GM10847 (cell line): ENCODE measurements at regions not wholly inside any gene's neighbourhood (a gene's known extent, or its start where the extent isn't known, plus 50 kb on each side); places are given as distances from the start of the nearest gene placed in this dataset.

ENCODE experiments used
- POLR2A ChIP-seq: IDR thresholded peaks from 2 replicates; pipeline ENCODE4 v1.6.1; 2011; ENCODE audit not compliant: insufficient read length; ENCODE audit errors: extremely low read depth

DNA sequence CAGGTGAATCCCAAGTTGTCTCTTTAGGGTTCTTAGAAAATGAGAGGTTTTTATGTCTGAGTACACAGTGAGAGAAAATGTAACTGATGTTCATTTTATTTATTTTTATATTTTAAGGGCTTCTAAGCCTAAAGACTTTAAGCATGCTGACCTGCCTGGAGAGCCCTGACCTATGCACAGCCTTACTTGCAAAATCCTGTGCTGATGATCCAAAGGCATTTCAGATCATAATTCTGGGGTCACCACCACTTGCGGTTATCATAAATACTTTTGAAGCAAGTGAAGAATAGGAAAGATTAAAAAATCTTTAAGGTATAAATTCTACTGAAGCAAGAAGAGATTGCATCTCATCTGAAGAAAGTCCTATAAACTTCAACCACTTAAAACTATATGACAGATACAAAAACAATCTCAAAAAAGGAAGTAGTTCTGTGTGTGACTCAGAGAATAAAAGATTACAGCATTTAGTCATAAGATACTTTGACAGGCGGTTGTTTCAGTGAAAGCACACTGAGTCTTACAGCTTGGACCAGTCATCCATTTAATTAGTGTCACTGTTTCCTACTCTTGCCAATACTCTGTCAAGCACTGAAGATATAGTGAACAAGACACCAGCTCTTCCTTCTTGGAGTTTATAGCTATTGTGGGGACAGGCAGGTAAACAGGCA, 245.2 kb upstream of the DIPK2B start:
- no peak for TF ChIP-seq POLR2A

DNA sequence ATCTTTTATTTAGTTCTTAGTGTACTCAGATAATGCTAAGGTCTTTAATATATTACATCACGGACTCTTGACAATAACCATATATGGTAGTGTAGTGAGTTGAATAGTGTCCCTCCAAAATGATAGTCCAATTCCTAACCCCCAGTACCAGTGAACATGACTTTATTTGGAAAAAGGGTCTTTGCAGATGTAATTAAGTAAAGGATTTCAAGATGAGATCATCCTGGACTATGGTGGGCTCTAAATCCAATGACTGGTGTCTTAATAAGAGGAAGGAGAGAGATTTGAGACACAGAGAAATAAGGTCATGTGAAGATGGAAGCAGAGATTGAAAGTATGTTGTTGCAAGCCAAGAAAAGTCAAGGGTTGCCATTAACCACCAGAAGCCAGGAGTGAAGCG, 236.5 kb upstream of the DIPK2B start:
- no peak for TF ChIP-seq POLR2A

DNA sequence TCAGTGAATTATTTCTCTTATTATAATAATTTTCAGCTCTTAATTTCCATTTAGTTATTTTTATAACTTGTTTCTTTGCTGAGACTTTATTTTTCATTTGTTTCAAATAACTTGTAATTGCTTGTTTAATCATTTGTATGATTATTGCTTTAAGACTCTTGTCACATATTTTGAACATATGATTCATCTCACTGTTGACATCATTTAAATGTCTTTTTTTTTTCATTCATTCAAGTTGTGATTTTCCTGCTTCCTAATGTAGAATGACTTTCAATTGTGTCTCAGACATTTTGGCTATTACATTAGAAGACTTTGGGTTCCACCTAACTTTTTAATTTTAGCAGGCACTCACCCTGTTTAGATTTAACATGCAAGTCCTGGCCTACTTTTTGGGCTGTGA, 234.8 kb upstream of the DIPK2B start:
- no peak for TF ChIP-seq POLR2A

DNA sequence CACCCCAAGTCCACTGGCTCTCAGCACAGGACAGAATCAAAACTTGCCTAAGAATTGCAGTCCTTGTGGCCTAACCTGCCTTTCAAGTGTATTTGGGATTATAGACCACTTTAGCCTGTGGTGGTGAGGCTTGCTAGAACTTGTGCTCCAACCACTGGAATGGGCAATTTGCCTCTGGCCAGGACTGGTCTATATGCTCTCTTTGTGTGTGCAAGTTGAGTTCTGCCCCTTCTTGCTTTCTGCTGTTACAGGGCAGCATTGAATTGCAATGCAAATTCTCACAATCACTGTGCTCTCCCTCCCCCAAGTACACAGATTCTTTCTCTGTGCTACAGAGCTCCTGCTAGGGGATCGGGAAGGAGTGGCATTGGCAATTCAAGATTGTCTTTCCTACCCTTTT, 233.6 kb upstream of the DIPK2B start:
- no peak for TF ChIP-seq POLR2A

DNA sequence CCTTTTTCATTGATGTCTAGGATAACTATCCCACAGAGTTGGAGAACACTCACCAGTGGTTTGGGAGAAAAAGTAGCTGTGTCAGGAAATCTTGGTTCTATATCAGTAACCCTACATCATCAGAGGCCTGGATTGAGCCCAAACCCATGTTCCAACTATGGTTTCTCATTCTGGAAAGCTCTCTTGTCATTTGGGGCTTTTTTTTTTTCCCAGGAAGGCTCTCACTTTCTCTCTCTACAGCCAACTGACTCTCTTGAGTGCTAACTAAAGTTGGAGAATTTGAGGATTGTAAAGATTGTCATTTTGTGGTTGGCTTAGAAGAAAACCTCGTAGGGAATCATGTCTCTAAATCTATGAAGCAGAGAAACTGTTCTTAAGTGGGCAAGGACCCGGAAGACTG, 228.2 kb upstream of the DIPK2B start:
- no peak for TF ChIP-seq POLR2A

DNA sequence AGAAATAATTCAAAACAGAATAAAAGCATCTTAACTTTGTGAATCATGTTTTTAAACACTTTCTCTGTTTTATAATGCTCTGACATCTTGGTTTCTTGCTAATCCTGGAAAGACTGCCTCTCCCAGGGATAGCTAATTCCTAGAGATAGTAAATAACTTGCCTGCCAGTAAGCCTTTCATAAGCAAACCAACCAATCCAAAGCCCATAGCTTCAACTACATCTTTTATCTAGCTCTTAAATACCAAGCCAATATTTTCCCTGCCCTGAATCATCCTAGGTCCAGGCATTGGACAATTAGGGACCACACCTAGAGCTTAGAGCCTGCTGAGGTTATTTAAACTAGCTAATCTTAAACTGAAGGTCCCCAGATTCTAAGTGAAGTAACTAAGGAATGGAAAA, 223.7 kb upstream of the DIPK2B start:
- no peak for TF ChIP-seq POLR2A

DNA sequence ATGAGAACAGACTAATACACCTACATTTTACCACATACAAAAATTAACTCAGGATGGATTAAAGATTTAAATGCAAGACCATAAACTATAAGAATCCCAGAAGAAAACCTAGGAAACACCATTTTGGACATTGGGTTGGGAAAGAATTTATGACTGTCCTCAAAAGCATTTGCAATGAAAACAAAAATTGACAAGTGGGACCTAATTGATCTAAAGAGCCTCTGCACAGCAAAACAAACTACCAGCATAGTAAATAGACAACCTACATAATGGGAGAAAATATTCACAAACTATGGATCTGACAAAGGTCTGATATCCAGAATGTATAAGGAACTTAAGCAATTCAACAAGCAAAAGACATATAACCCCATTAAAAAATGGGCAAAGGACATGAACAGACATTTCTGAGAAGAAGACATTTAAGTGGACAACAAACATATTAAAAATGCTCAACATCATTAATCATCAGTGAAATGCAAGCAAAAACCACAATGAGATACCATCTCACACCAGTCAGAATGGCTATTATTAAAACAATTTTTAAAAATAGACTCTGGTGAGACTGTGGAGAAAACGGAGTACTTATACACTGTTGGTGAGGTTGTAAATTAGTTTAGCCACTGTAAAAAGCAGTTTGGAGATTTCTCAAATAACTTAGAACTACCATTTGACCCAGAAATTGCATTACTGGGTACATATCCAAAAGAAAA, 221.7 kb upstream of the DIPK2B start:
- no peak for TF ChIP-seq POLR2A

DNA sequence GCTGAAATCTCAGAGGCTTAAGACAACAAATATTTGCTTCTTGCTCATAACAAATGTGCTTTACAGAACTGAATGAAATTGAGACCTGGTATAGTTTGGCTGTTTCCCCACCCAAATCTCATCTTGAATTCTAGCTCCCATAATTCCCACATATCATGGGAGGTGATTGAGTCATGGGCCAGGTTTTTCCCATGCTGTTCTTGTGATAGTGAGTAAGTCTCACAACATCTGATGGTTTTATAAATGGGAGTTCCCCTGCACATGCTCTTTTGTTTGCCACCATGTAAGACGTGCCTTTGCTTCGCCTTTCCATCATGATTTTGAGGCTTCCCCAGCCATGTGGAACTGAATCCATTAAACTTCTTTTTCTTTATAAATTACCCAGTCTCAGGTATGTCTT, 221.1 kb upstream of the DIPK2B start:
- no peak for TF ChIP-seq POLR2A

DNA sequence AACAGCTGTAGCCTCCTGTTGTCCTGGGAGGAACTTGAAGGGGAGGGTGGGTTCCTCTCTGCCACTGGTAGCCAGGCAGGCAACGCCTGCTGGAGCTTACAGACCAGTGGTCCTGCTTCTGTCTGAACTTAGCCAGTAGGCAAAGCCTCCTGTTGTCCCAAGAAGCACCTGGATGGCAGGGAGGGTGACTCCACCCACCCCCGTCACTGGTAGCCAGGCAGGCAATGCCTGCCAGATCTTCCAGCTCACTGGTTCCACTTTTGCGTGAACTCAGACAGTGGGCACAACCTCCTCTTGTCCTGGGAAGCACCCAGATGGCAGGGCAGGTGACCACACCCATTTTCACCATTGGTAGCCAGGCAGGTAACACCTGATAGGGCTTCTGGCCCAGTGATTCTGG, 203.5 kb upstream of the DIPK2B start:
- TF ChIP-seq POLR2A: no peak

DNA sequence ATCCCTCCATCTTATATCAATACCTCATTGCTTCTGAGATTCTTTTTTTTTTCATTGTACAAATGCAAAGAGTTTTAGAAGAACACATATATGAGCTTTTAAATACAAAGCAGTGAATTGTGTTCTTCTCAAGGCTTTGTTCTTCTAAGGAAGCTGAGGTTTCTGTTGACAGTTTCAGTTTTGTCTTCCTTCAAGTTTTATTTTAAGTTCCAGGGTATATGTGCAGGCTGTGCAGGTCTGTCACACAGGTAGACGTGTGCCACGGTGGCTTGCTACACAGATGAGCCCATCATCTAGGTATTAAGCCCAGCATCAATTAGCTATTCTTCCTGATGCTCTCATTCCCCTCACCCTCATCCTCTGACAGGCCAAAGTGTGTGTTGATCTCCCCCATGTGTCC, 201.2 kb upstream of the DIPK2B start:
- TF ChIP-seq POLR2A: no peak

DNA sequence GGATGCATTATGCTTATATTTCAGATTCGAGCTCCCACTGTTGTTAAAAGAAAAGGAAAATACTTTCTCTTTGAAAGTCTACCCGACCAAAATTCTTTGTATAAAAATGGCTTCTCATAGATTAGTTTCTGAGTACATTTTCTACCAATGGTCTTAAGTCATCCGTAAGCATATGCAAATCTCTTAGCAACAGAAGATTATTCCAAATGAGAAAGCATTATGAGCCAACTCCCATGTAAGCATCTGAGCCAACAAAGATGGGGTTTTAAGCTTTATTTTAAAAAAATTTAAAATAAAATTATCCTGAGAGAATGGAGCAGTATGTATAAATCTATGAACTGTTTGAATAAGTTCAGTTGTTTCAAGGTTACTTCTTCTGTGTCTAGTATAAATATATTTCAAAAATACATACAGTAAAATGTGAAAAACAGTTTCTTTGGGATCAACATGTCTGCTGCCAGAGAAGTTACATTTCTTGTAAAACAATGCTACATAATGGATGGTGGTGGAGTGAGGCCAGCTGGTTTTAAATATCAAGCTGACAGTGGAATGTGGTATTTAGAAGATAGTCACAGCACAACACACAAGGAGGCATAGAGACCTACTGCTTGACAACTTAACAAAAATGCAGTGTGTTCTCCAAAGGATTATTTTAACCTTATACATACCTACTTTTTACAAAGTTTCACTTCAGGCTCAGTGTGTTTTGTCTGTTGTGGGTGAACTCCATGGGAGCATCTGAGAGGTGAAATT, 199.5 kb upstream of the DIPK2B start:
- no peak for TF ChIP-seq POLR2A

DNA sequence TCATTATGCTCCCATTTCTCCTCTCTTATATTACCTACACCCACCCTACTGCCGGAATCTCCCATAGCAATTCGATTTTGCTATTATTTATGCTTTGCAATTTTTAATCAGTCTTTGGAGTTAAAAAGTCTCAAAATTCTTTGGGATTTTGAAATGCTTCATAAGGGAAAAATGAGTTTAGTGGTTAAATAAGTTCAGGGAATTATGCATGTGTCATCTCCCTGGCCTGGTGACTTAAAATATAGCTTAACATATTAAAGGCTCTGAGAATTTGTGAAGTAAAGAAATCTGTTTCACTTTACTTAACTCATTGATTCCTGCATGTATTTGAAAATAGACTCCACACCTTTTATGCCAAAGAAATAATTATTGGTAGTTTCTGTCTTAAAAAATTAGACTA, 185.1 kb upstream of the DIPK2B start:
- no peak for TF ChIP-seq POLR2A

DNA sequence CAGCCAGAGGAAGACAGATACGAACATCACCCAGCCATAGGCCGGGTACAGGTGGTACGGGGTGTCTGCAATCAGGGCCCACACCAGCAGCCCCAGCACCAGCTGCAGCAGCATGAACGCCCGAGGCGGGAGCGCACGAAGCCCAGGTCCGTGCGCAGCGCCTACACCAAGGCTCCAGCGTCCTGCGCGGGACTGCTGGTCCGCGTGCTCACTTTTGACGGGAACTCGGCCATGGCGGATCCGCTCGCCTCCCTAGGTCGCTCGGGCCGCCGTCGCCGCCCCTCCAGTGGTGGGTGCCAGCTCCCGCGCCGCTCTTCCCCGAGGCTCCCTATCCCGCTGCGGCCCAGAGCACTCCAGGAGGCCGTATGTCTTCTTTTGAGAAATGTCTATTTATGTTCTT, 181.2 kb upstream of the DIPK2B start:
- no peak for TF ChIP-seq POLR2A

DNA sequence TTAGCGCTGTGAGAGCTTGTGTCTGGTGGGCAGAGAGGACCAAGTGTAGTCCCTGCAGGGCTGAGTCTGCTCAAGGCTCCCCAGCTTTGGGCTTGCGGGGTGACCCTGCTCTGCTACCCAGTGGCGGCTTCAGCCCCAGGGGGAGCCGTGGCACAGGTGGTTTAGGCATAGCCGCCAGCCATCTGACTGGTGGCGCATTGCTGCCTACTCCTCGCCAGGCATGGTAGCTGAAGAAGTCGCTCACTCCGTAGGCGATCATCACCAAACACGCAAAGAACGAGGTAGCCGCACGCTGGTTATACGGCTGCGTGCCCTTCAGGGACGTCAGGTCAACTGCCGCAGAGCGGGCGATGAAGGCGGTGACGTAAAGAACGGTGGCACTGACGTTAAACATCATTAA, 180.7 kb upstream of the DIPK2B start:
- no peak for TF ChIP-seq POLR2A

DNA sequence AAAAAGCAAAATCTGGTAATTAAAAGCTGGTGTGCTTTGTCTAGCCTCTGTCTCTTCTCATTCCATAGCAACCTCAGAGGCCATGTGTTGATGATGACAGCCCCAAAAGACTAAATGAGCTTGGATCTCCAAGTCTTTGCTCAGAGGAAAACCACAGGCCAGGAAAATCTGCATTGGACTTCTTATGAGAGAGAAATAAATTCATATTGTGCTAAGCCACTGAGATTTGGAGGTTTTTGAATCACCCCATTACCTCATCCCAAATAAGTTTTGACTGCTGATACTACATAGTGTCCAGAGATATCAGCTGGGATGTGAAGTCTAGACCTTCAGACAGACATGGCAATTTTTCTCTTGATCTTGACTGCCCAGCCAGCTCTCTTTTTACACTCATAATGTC, 178.6 kb upstream of the DIPK2B start:
- TF ChIP-seq POLR2A: no peak

DNA sequence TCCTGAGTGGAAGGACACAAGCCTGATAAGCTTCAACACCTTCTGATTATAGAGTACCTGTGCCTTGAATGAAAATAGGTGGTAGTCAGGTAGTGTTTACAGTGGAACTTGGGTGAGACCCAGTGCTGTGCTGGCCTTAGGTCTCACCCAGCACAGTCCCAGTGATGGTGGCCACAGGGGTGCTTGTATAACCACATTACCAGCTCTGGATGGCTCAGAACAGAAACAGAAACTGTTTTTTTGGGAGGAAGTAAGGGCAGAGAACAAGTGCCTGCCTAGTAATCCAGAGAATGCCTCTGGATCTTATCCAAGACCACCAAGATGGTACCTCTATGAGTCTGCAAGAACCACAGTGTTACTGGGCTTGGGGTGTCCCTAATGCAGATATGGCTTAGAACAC, 171.5 kb upstream of the DIPK2B start:
- no peak for TF ChIP-seq POLR2A
